Mesenchymal stem cell (in vitro differentiated cells and primary cell): ENCODE measurements at regions not wholly inside any gene's neighbourhood (a gene's known extent, or its start where the extent isn't known, plus 50 kb on each side); places are given as distances from the start of the nearest gene placed in this dataset.

Experiments
- DNase-seq: peaks from one replicate; pipeline ENCODE4 v3.0.0-alpha.2; 2013
- H2AFZ ChIP-seq: one replicate; pipeline ENCODE4 v1.6.1; 2013; ENCODE audit warnings: low read depth, mild to moderate bottlenecking, control low read depth, inconsistent platforms, low read length, moderate library complexity
- H2AK5ac ChIP-seq: 2 replicates; pipeline ENCODE4 v1.6.1; 2013; ENCODE audit warnings: low read length, moderate library complexity, mild to moderate bottlenecking, inconsistent platforms; ENCODE audit not compliant: severe bottlenecking
- H2BK120ac ChIP-seq: one replicate; pipeline ENCODE4 v1.6.1; 2013; ENCODE audit warnings: low read depth, mild to moderate bottlenecking, inconsistent platforms, low read length, moderate library complexity
- H2BK12ac ChIP-seq, 2 experiments: one replicate each; pipeline ENCODE4 v1.6.1; 2013; ENCODE audit warnings: inconsistent platforms in 2 of 2, low read length in 2 of 2, mild to moderate bottlenecking in 2 of 2, moderate library complexity in 2 of 2, control low read depth in 1 of 2
- H2BK15ac ChIP-seq: one replicate; pipeline ENCODE4 v1.6.1; 2013; ENCODE audit warnings: mild to moderate bottlenecking, low read depth, inconsistent platforms; ENCODE audit not compliant: poor library complexity, severe bottlenecking
- H2BK5ac ChIP-seq: 2 replicates; pipeline ENCODE4 v1.6.1; 2013; ENCODE audit warnings: low read depth, mild to moderate bottlenecking, low read length, control low read depth, inconsistent platforms; ENCODE audit not compliant: poor library complexity, severe bottlenecking
- H3K14ac ChIP-seq, 2 experiments: one replicate each; pipeline ENCODE4 v1.6.1; 2013; ENCODE audit warnings: inconsistent platforms in 2 of 2, low read length in 2 of 2, control low read depth in 1 of 2, mild to moderate bottlenecking in 1 of 2, moderate library complexity in 1 of 2
- H3K18ac ChIP-seq, 2 experiments: one replicate each; pipeline ENCODE4 v1.6.1; 2013; ENCODE audit warnings: inconsistent platforms in 2 of 2, low read length in 2 of 2, control low read depth in 1 of 2, low read depth in 1 of 2, mild to moderate bottlenecking in 1 of 2
- H3K23ac ChIP-seq, 2 experiments: one replicate each; pipeline ENCODE4 v1.6.1; 2013; ENCODE audit warnings: inconsistent platforms in 2 of 2, low read length in 2 of 2, mild to moderate bottlenecking in 2 of 2, moderate library complexity in 2 of 2, control low read depth in 1 of 2
- H3K27ac ChIP-seq: 2 replicates; pipeline ENCODE4 v1.5.1; 2013; ENCODE audit warnings: mild to moderate bottlenecking, moderate library complexity, low read length, control low read depth, inconsistent platforms; ENCODE audit not compliant: poor library complexity, severe bottlenecking
- H3K27me3 ChIP-seq, 2 experiments: 2 replicates each; pipeline versions ENCODE4 v1.6.1 to v1.7.0; 2013; ENCODE audit warnings: low read length in 2 of 2, mild to moderate bottlenecking in 2 of 2, moderate library complexity in 2 of 2, control low read depth in 1 of 2, inconsistent platforms in 1 of 2; ENCODE audit not compliant: control insufficient read depth in 1 of 2, insufficient read depth in 1 of 2
- H3K36me3 ChIP-seq, 2 experiments: 2 replicates each; pipeline versions ENCODE4 v1.6.1 to v1.7.0; 2013; ENCODE audit warnings: low read length in 2 of 2, control low read depth in 1 of 2, inconsistent platforms in 1 of 2, low read depth in 1 of 2, mild to moderate bottlenecking in 1 of 2; ENCODE audit not compliant: insufficient read depth in 2 of 2, control insufficient read depth in 1 of 2
- H3K4ac ChIP-seq, 2 experiments: one replicate each; pipeline ENCODE4 v1.6.1; 2013; ENCODE audit warnings: inconsistent platforms in 2 of 2, low read length in 2 of 2, mild to moderate bottlenecking in 2 of 2, moderate library complexity in 2 of 2, control low read depth in 1 of 2, low read depth in 1 of 2
- H3K4me1 ChIP-seq: 2 replicates; pipeline ENCODE4 v1.6.1; 2013; ENCODE audit warnings: low read depth, low read length, control low read depth; ENCODE audit not compliant: control insufficient read depth, insufficient read depth
- H3K4me2 ChIP-seq: 2 replicates; pipeline ENCODE4 v1.6.1; 2013; ENCODE audit warnings: low read length, mild to moderate bottlenecking, inconsistent platforms; ENCODE audit not compliant: poor library complexity, severe bottlenecking
- H3K4me3 ChIP-seq, 2 experiments: 2 replicates each; pipeline versions ENCODE4 v1.5.1 to v1.7.0; 2013; ENCODE audit warnings: low read length in 2 of 2, mild to moderate bottlenecking in 2 of 2, control low read depth in 1 of 2, low read depth in 1 of 2; ENCODE audit not compliant: insufficient read depth in 1 of 2
- H3K79me1 ChIP-seq: replicated peaks from 2 replicates; pipeline ENCODE4 v1.6.1; 2013; ENCODE audit warnings: mild to moderate bottlenecking, control low read depth, low read length, inconsistent platforms; ENCODE audit not compliant: poor library complexity, severe bottlenecking
- H3K9ac ChIP-seq: 2 replicates; pipeline ENCODE4 v1.7.0; 2013; ENCODE audit warnings: mild to moderate bottlenecking, low read length, moderate library complexity
- H3K9me3 ChIP-seq: 2 replicates; pipeline ENCODE4 v1.7.0; 2013; ENCODE audit warnings: mild to moderate bottlenecking, low read length; ENCODE audit not compliant: control insufficient read depth
- H4K8ac ChIP-seq: one replicate; pipeline ENCODE4 v1.6.1; 2013; ENCODE audit warnings: inconsistent platforms, mild to moderate bottlenecking, low read length, moderate library complexity
- H4K91ac ChIP-seq: one replicate; pipeline ENCODE4 v1.6.1; 2013; ENCODE audit warnings: mild to moderate bottlenecking, low read length, inconsistent platforms
- WGBS: methylation state at CpG from one replicate; pipeline ENCODE4 v1.1.7; 2013; ENCODE audit warnings: mixed read lengths; 5-methylcytosine and 5-hydroxymethylcytosine counted together

- Histone ChIP-seq H3K27me3 (no peaks in the 10 kb centered on the region), H3K4me3 (no peak overlapping the region), H3K27ac (no peak overlapping the region), H2BK120ac (no peak overlapping the region), H3K9ac (no peak overlapping the region), H3K9me3 (no peaks in the 10 kb centered on the region), H3K36me3 (peaks cover 0 to 3% of the 10 kb centered on the region in 2 experiments), H3K18ac (no peak overlapping the region), H4K8ac (no peak overlapping the region), H2BK5ac (no peak overlapping the region), H3K4me2 (no peak overlapping the region), H2AFZ (no peak overlapping the region), H2BK12ac (no peak overlapping the region), H3K23ac (no peak overlapping the region), H3K79me1 (no peaks in the 10 kb centered on the region), H3K4ac (no peak overlapping the region), H2AK5ac (no peak overlapping the region), H2BK15ac (no peak overlapping the region), H3K4me1 (no peaks in the 10 kb centered on the region), H3K14ac (no peak overlapping the region), H4K91ac (no peak overlapping the region)
- WGBS = 83% methylated on average over 11 of the region's 11 CpGs
- no peak for DNase-seq
These were observed 946.9 kb downstream of the BRD1 start for GRCh38 chr22:48880749-48881148.

- no peak for DNase-seq
- H3K9ac ChIP-seq = no peak overlapping the region
- H2AK5ac ChIP-seq = no peak overlapping the region
- no peak overlapping the region for H2BK5ac ChIP-seq
- H4K91ac ChIP-seq = no peak overlapping the region
- no peak overlapping the region for H2AFZ ChIP-seq
- H3K79me1 ChIP-seq = no peaks in the 10 kb centered on the region
- H3K18ac ChIP-seq = no peak overlapping the region
- no peak overlapping the region for H3K23ac ChIP-seq
- H2BK15ac ChIP-seq = no peak overlapping the region
- H3K27ac ChIP-seq = no peak overlapping the region
- no peaks in the 10 kb centered on the region for H3K4me1 ChIP-seq
- no peaks in the 10 kb centered on the region for H3K27me3 ChIP-seq
- H3K14ac ChIP-seq = no peak overlapping the region
- H2BK120ac ChIP-seq = no peak overlapping the region
- H3K4ac ChIP-seq = no peak overlapping the region
- no peak overlapping the region for H2BK12ac ChIP-seq
- H4K8ac ChIP-seq = no peak overlapping the region
- WGBS = 64% methylated on average over 3 of the region's 4 CpGs
- H3K36me3 ChIP-seq = peaks cover 0 to 1% of the 10 kb centered on the region in 2 experiments
- H3K4me2 ChIP-seq = no peak overlapping the region
- no peaks in the 10 kb centered on the region for H3K9me3 ChIP-seq
- no peak overlapping the region for H3K4me3 ChIP-seq
These were observed 950.7 kb downstream of the BRD1 start for GRCh38 chr22:48876951-48877350.

DNA sequence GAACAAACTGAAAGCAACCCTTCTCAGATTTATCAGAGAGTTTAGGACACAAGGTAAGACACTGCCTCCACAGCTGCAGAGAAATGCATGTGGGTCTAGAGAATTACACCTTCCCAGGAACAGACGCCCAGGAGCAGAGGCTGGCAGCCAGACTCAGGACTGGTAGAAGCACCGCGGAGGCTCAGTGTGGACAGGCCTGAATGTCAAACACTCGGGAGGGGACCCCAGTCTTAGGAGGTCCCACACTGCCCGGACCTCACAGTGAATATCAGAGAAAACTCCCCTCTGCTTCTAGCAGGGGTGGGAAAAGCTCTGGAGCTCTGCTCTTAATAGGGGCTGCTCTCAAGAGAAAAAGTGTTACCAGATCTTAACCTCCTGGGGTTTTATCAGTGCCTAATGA, 952.7 kb downstream of the BRD1 start:
- Histone ChIP-seq H2BK12ac (no peak overlapping the region), H3K79me1 (no peaks in the 10 kb centered on the region), H3K4ac (no peak overlapping the region), H2BK5ac (no peak overlapping the region), H3K27me3 (no peaks in the 10 kb centered on the region), H2BK120ac (no peak overlapping the region), H2AK5ac (no peak overlapping the region), H3K9me3 (no peaks in the 10 kb centered on the region), H3K4me3 (no peak overlapping the region), H3K36me3 (no peaks in the 10 kb centered on the region), H3K14ac (no peak overlapping the region), H3K4me1 (no peaks in the 10 kb centered on the region), H3K9ac (no peak overlapping the region), H2AFZ (no peak overlapping the region), H4K91ac (no peak overlapping the region), H3K4me2 (no peak overlapping the region), H3K18ac (no peak overlapping the region), H2BK15ac (no peak overlapping the region), H4K8ac (no peak overlapping the region), H3K27ac (no peak overlapping the region), H3K23ac (no peak overlapping the region)
- 26% methylated on average over 4 of the region's 5 CpGs for WGBS
- DNase-seq = no peak

- no peak overlapping the region for H3K4ac ChIP-seq
- WGBS = 87% methylated on average over 3 of the region's 3 CpGs
These were observed 954.5 kb downstream of the BRD1 start for GRCh38 chr22:48873191-48873520.

More at GRCh38 chr22:48873191-48873520, 954.5 kb downstream of the BRD1 start:
- DNase-seq = no peak
- no peaks in the 10 kb centered on the region for H3K79me1 ChIP-seq
- no peak overlapping the region for H4K8ac ChIP-seq
- no peak overlapping the region for H2AK5ac ChIP-seq
- H3K27ac ChIP-seq = no peak overlapping the region
- H2BK12ac ChIP-seq = no peak overlapping the region
- no peaks in the 10 kb centered on the region for H3K27me3 ChIP-seq
- no peaks in the 10 kb centered on the region for H3K4me1 ChIP-seq
- H3K14ac ChIP-seq = no peak overlapping the region
- no peak overlapping the region for H3K23ac ChIP-seq
- no peak overlapping the region for H3K4me3 ChIP-seq
- H3K36me3 ChIP-seq = no peaks in the 10 kb centered on the region
- H4K91ac ChIP-seq = no peak overlapping the region
- H2BK15ac ChIP-seq = no peak overlapping the region
- no peak overlapping the region for H2BK5ac ChIP-seq
- no peaks in the 10 kb centered on the region for H3K9me3 ChIP-seq
- no peak overlapping the region for H2BK120ac ChIP-seq
- H3K18ac ChIP-seq = no peak overlapping the region
- H3K4me2 ChIP-seq = no peak overlapping the region
- no peak overlapping the region for H3K9ac ChIP-seq
- H2AFZ ChIP-seq = no peak overlapping the region
